ENCODE measurements at regions not wholly inside any gene's neighbourhood (a gene's known extent, or its start where the extent isn't known, plus 50 kb on each side); places are given as distances from the start of the nearest gene placed in this dataset.

- TF ChIP-seq ZNF274 (IDR thresholded peaks at IDR 0.05; ENCODE audit: low read depth, low read length): no peak
- H3K4me3 ChIP-seq (ENCODE audit: low read length): no peak overlapping the region
Measured at GRCh38 chr10:9668411-9668810, 1349.3 kb upstream of the CELF2 start.

- no peak overlapping the region for H3K4me3 ChIP-seq (ENCODE audit: low read length)
- no peak for TF ChIP-seq ZNF274 (IDR thresholded peaks at IDR 0.05; ENCODE audit: low read depth, low read length)
Measured at GRCh38 chr10:9670911-9671310, 1346.8 kb upstream of the CELF2 start.

- TF ChIP-seq ZNF274 (IDR thresholded peaks at IDR 0.05; ENCODE audit: low read depth, low read length): no peak
Measured at GRCh38 chr10:9681655-9682054, 1336.0 kb upstream of the CELF2 start.

DNA sequence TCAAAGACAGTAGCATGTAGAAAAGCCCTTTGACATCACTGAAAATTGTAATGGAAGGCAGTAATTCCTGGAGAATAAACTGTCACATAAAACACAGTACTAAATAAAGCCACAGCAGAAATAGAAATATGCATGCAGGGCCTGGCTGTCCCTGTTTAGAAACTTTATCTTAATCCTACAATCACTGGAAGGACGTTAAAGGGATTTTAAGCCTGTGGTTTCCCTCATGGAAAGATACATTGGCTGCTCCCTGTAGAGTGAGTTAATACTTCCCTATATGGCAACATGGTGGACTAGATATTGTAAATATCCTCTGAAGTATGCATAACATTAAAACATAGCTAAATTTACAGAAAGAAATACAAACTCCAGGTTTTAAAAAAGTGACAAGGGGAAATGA is 1334.9 kb upstream of the CELF2 start:
- TF ChIP-seq ZNF274 (IDR thresholded peaks at IDR 0.05; ENCODE audit: low read depth, low read length): no peak
- no peak overlapping the region for H3K4me3 ChIP-seq (ENCODE audit: low read length)

More at GRCh38 chr10:9681655-9682054, 1336.0 kb upstream of the CELF2 start:
- H3K4me3 ChIP-seq (ENCODE audit: low read length): no peak overlapping the region

DNA sequence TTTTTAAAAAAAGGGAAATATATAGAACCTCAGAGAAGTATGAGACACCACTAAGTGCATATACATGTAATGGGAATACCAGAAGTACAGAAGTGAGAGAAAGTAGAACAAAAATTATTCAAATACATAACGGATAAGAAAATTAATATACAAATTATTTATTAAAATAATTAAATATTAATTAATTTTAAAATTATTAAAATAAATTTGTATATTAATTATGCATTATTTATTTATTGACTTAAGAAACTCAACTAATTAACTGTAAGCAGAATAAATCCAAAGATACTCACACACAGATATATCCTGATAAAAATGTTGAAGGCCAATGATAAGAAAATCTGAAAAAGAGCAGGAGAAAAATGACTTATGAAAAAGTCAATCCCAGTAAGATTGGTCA is 1333.5 kb upstream of the CELF2 start:
- H3K4me3 ChIP-seq (ENCODE audit: low read length): no peak overlapping the region
- TF ChIP-seq ZNF274 (IDR thresholded peaks at IDR 0.05; ENCODE audit: low read depth, low read length): no peak

GRCh38 chr10:9685596-9685995 is 1332.1 kb upstream of the CELF2 start:
- TF ChIP-seq ZNF274 (IDR thresholded peaks at IDR 0.05; ENCODE audit: low read depth, low read length): no peak
- H3K4me3 ChIP-seq (ENCODE audit: low read length): no peak overlapping the region

DNA sequence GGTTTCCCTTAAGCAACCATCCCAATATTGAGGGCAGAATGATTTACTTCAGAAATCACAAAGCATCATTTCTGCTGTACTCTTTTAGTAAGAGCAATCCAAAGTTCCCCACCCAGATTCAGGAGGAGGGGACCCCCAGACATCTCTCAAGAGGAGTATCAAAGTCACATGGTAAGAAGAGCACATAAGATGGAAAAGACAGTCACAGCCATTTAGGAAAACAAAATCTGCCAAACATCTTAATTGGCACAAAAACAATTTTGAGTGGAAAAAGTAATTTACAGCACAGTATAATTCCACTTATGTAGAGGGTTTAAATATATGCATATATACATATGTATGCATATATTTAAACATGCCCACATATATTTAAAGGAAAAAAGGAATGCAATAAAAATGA is 1329.0 kb upstream of the CELF2 start:
- no peak overlapping the region for H3K4me3 ChIP-seq (ENCODE audit: low read length)

DNA sequence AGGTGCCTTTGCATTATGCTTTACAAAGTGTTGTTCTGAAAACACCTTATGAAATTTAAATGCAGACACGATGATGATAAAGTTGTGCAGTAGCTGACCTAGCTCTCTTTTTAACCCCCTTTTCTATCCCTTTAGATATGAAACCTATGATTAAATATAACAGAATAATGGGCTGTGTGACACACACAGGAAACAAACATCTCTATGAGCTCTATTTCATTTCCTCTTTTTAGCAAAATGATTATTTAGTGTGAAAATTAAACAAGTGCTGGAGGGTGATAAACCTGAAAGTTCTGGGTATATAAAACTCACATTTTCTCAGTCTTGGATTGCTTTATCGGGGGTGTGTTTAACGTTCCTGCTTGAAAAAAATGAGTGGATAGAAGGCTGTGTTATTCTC is 1310.5 kb upstream of the CELF2 start:
- H3K4me3 ChIP-seq (ENCODE audit: low read length): no peak overlapping the region
- no peak for TF ChIP-seq ZNF274 (IDR thresholded peaks at IDR 0.05; ENCODE audit: low read depth, low read length)

More for the DNA sequence above, 1329.0 kb upstream of the CELF2 start:
- TF ChIP-seq ZNF274 (IDR thresholded peaks at IDR 0.05; ENCODE audit: low read depth, low read length): no peak

- no peak overlapping the region for H3K4me3 ChIP-seq (ENCODE audit: low read length)
- no peak for TF ChIP-seq ZNF274 (IDR thresholded peaks at IDR 0.05; ENCODE audit: low read depth, low read length)
Measured at GRCh38 chr10:9709849-9710248, 1307.8 kb upstream of the CELF2 start.

GRCh38 chr10:9712393-9712792 is 1305.3 kb upstream of the CELF2 start:
- no peak for TF ChIP-seq ZNF274 (IDR thresholded peaks at IDR 0.05; ENCODE audit: low read depth, low read length)
- no peak overlapping the region for H3K4me3 ChIP-seq (ENCODE audit: low read length)

GRCh38 chr10:9719246-9719645 is 1298.4 kb upstream of the CELF2 start:
- H3K4me3 ChIP-seq (ENCODE audit: low read length): no peak overlapping the region
- no peak for TF ChIP-seq ZNF274 (IDR thresholded peaks at IDR 0.05; ENCODE audit: low read depth, low read length)

- H3K4me3 ChIP-seq (ENCODE audit: low read length): no peak overlapping the region
- TF ChIP-seq ZNF274 (IDR thresholded peaks at IDR 0.05; ENCODE audit: low read depth, low read length): no peak
Measured at GRCh38 chr10:9733766-9734165, 1283.9 kb upstream of the CELF2 start.

GRCh38 chr10:9734218-9734617 is 1283.5 kb upstream of the CELF2 start:
- TF ChIP-seq ZNF274 (IDR thresholded peaks at IDR 0.05; ENCODE audit: low read depth, low read length): no peak
- H3K4me3 ChIP-seq (ENCODE audit: low read length): no peak overlapping the region

DNA sequence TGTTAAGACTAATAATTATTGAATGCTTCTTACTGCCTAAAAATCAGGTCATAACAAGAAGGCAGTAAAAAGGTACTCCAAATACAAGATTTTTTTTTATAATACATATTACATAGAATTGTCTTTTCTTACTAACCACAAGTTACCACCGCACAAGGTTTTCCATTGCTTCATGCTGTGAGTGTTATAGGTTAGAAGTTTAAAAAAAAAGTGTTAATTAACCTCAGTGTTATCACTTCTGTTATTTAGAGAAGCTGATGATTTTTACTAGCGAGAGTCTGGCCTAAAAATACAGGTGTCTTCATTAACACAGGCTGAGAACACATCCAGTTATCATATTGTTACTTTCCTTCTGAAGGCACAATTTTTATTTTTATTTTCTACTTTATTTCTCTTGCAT is 1281.9 kb upstream of the CELF2 start:
- no peak overlapping the region for H3K4me3 ChIP-seq (ENCODE audit: low read length)
- TF ChIP-seq ZNF274 (IDR thresholded peaks at IDR 0.05; ENCODE audit: low read depth, low read length): no peak

GRCh38 chr10:9743639-9744038 is 1274.0 kb upstream of the CELF2 start:
- no peak overlapping the region for H3K4me3 ChIP-seq (ENCODE audit: low read length)
- TF ChIP-seq ZNF274 (IDR thresholded peaks at IDR 0.05; ENCODE audit: low read depth, low read length): no peak

- no peak overlapping the region for H3K4me3 ChIP-seq (ENCODE audit: low read length)
- TF ChIP-seq ZNF274 (IDR thresholded peaks at IDR 0.05; ENCODE audit: low read depth, low read length): no peak
Measured at GRCh38 chr10:9745158-9745557, 1272.5 kb upstream of the CELF2 start.

Measured in GM08714 (cell line).